Endodermal cell (in vitro differentiated cells): ENCODE measurements at regions not wholly inside any gene's neighbourhood (a gene's known extent, or its start where the extent isn't known, plus 50 kb on each side); places are given as distances from the start of the nearest gene placed in this dataset.

Source experiments
- DNase-seq: peaks from one replicate; pipeline ENCODE4 v3.0.0-alpha.2; 2017
- H3K27ac ChIP-seq: 2 replicates; pipeline ENCODE4 v1.5.1; 2013; ENCODE audit warnings: mild to moderate bottlenecking, low read depth, low read length, moderate library complexity
- H3K27me3 ChIP-seq: 2 replicates; pipeline ENCODE4 v1.6.1; 2013; ENCODE audit warnings: mild to moderate bottlenecking, low read length, moderate library complexity; ENCODE audit not compliant: insufficient read depth, control insufficient read depth, poor library complexity, severe bottlenecking
- H3K36me3 ChIP-seq: 2 replicates; pipeline ENCODE4 v1.7.0; 2013; ENCODE audit warnings: mild to moderate bottlenecking, low read length, moderate library complexity; ENCODE audit not compliant: control insufficient read depth, insufficient read depth
- H3K4me1 ChIP-seq: one replicate; pipeline ENCODE4 v1.7.0; 2013; ENCODE audit warnings: low read length; ENCODE audit not compliant: control insufficient read depth, insufficient read depth
- H3K4me3 ChIP-seq: 2 replicates; pipeline ENCODE4 v1.5.1; 2013; ENCODE audit warnings: mild to moderate bottlenecking, low read length, moderate library complexity
- H3K9ac ChIP-seq: 2 replicates; pipeline ENCODE4 v1.6.1; 2013; ENCODE audit warnings: mild to moderate bottlenecking, low read length, moderate library complexity; ENCODE audit not compliant: poor library complexity, severe bottlenecking; ENCODE audit errors: extremely low read depth
- H3K9me3 ChIP-seq: 2 replicates; pipeline ENCODE4 v1.6.1; 2013; ENCODE audit warnings: mild to moderate bottlenecking, low read length, moderate library complexity; ENCODE audit not compliant: control insufficient read depth
- H3K27ac Mint-ChIP-seq: 2 replicates; pipeline ENCODE4 v1.8.0; 2020; ENCODE audit warnings: mixed read lengths
- H3K27me3 Mint-ChIP-seq: 2 replicates; pipeline ENCODE4 v1.8.0; 2021; ENCODE audit warnings: mild to moderate bottlenecking, mixed read lengths; ENCODE audit not compliant: insufficient read depth
- H3K36me3 Mint-ChIP-seq: 2 replicates; pipeline ENCODE4 v1.8.0; 2020; ENCODE audit warnings: low read depth, mixed read lengths
- H3K4me1 Mint-ChIP-seq: 2 replicates; pipeline ENCODE4 v1.8.0; 2020; ENCODE audit warnings: mixed read lengths
- H3K4me3 Mint-ChIP-seq: 2 replicates; pipeline ENCODE4 v1.8.0; 2020; ENCODE audit warnings: mild to moderate bottlenecking, moderate library complexity, mixed read lengths
- H3K9me3 Mint-ChIP-seq: 2 replicates; pipeline ENCODE4 v1.8.0; 2020; ENCODE audit warnings: mild to moderate bottlenecking, mixed read lengths
- CTCF ChIP-seq: fragments of 200-600 bp; sonication (generic); conservative IDR thresholded peaks from 2 replicates; pipeline ENCODE4 v1.5.0; 2021; ENCODE audit warnings: antibody characterized with exemption, mild to moderate bottlenecking
- WGBS, 2 experiments: methylation state at CpG; one replicate each; pipeline versions ENCODE4 v1.1.5 to v1.1.7; 2013; ENCODE audit warnings: missing lambda C conversion rate in 2 of 2, mixed read lengths in 1 of 2; ENCODE audit not compliant: insufficient coverage in 1 of 2, insufficient read length in 1 of 2; 5-methylcytosine and 5-hydroxymethylcytosine counted together

- Mint-ChIP-seq H3K36me3 (no peaks in the 10 kb centered on the region), H3K4me1 (peaks cover 4% of the 10 kb centered on the region), H3K27me3 (peaks cover 3% of the 10 kb centered on the region), H3K27ac (no peak overlapping the region), H3K4me3 (no peak overlapping the region), H3K9me3 (no peaks in the 10 kb centered on the region)
- Histone ChIP-seq H3K4me1 (no peaks in the 10 kb centered on the region), H3K36me3 (no peaks in the 10 kb centered on the region), H3K9me3 (no peaks in the 10 kb centered on the region), H3K27me3 (no peaks in the 10 kb centered on the region), H3K9ac (no peak overlapping the region), H3K4me3 (no peak overlapping the region), H3K27ac (no peak overlapping the region)
- WGBS, 2 experiments: 56 to 70% methylated on average over 1 to 2 of the region's 2 CpGs
- peak; percentile 74 for TF ChIP-seq CTCF
- no peak for DNase-seq
Measured at GRCh38 chr7:136183981-136184380, 206.8 kb upstream of the MTPN start.

GRCh38 chr7:136180984-136181383 lies 203.8 kb upstream of the MTPN start:
- H3K9me3 ChIP-seq: no peaks in the 10 kb centered on the region
- no peak for DNase-seq
- Mint-ChIP-seq H3K9me3 (no peaks in the 10 kb centered on the region), H3K4me1 (peaks cover 4% of the 10 kb centered on the region), H3K27me3 (peaks cover 3% of the 10 kb centered on the region), H3K27ac (no peak overlapping the region), H3K4me3 (no peak overlapping the region), H3K36me3 (no peaks in the 10 kb centered on the region)
- H3K4me3 ChIP-seq: no peak overlapping the region
- WGBS, 2 experiments: 77 to 81% methylated on average over 5 to 7 of the region's 7 CpGs
- TF ChIP-seq CTCF: no peak
- no peaks in the 10 kb centered on the region for H3K36me3 ChIP-seq
- H3K27me3 ChIP-seq: no peaks in the 10 kb centered on the region
- H3K4me1 ChIP-seq: no peaks in the 10 kb centered on the region
- no peak overlapping the region for H3K9ac ChIP-seq
- H3K27ac ChIP-seq: no peak overlapping the region

- H3K9me3 Mint-ChIP-seq: no peaks in the 10 kb centered on the region
Measured at GRCh38 chr7:136179851-136180721, 202.9 kb upstream of the MTPN start.

More at GRCh38 chr7:136179851-136180721, 202.9 kb upstream of the MTPN start:
- H3K4me1 Mint-ChIP-seq: peaks cover 4% of the 10 kb centered on the region
- H3K4me1 ChIP-seq: no peaks in the 10 kb centered on the region
- no peaks in the 10 kb centered on the region for H3K36me3 Mint-ChIP-seq
- no peak overlapping the region for H3K4me3 ChIP-seq
- H3K27ac Mint-ChIP-seq: no peak overlapping the region
- no peak overlapping the region for H3K4me3 Mint-ChIP-seq
- no peak for DNase-seq
- no peak for TF ChIP-seq CTCF
- no peak overlapping the region for H3K27ac ChIP-seq
- no peaks in the 10 kb centered on the region for H3K9me3 ChIP-seq
- H3K36me3 ChIP-seq: no peaks in the 10 kb centered on the region
- no peaks in the 10 kb centered on the region for H3K27me3 ChIP-seq
- WGBS, 2 experiments: 65 to 72% methylated on average over 2 to 5 of the region's 5 CpGs
- H3K9ac ChIP-seq: no peak overlapping the region
- H3K27me3 Mint-ChIP-seq: peaks cover 3% of the 10 kb centered on the region
